ENCODE measurements at regions not wholly inside any gene's neighbourhood (a gene's known extent, or its start where the extent isn't known, plus 50 kb on each side); places are given as distances from the start of the nearest gene placed in this dataset.
"Not testable (repeated sequence)": the region's sequence is repeated elsewhere in the genome, so short reads cannot be mapped to it uniquely, and the experiment has no call there.

DNA sequence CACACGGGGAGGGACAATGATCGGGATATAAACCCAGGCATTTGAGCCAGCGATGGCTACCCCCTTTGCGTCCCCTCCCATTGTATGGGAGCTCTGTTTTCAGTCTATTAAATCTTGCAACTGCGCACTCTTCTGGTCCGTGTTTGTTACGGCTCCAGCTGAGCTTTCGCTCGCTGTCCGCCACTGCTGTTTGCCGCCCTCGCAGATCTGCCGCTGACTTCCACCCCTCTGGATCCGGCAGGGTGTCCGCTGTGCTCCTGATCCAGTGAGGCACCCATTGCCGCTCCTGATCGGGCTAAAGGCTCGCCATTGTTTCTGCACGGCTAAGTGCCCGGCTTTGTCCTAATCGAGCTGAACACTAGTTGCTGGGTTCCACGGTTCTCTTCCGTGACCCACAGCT lies 87.3 kb downstream of the ASB1 start:
- not testable (repeated sequence) for TF ChIP-seq EZH2 (optimal IDR thresholded peaks at IDR 0.05; ENCODE audit: low read depth, low read length); EZH2phosphoT487 (IDR thresholded peaks at IDR 0.05; ENCODE audit: low read length)
- TF ChIP-seq, protein P1, sequence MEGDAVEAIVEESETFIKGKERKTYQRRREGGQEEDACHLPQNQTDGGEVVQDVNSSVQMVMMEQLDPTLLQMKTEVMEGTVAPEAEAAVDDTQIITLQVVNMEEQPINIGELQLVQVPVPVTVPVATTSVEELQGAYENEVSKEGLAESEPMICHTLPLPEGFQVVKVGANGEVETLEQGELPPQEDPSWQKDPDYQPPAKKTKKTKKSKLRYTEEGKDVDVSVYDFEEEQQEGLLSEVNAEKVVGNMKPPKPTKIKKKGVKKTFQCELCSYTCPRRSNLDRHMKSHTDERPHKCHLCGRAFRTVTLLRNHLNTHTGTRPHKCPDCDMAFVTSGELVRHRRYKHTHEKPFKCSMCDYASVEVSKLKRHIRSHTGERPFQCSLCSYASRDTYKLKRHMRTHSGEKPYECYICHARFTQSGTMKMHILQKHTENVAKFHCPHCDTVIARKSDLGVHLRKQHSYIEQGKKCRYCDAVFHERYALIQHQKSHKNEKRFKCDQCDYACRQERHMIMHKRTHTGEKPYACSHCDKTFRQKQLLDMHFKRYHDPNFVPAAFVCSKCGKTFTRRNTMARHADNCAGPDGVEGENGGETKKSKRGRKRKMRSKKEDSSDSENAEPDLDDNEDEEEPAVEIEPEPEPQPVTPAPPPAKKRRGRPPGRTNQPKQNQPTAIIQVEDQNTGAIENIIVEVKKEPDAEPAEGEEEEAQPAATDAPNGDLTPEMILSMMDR (IDR thresholded peaks at IDR 0.05; ENCODE audit: low read length): not testable (repeated sequence)
